Stimulated activated CD4-positive, alpha-beta T cell treated with anti-CD3 and anti-CD28 coated beads, Interleukin-12 subunit alpha, Interleukin-12 subunit beta, amount 100 ng/mL, for 24 hours (primary cell): ENCODE measurements at regions not wholly inside any gene's neighbourhood (a gene's known extent, or its start where the extent isn't known, plus 50 kb on each side); places are given as distances from the start of the nearest gene placed in this dataset.

ENCODE experiments used
- DNase-seq, 2 experiments: peaks; one replicate each; pipeline ENCODE4 v3.0.0-alpha.2; 2020; ENCODE audit warnings: low read depth in 2 of 2

GRCh38 chr4:111650146-111650545 is 495.1 kb upstream of the FAM241A start:
- no peak for DNase-seq

DNA sequence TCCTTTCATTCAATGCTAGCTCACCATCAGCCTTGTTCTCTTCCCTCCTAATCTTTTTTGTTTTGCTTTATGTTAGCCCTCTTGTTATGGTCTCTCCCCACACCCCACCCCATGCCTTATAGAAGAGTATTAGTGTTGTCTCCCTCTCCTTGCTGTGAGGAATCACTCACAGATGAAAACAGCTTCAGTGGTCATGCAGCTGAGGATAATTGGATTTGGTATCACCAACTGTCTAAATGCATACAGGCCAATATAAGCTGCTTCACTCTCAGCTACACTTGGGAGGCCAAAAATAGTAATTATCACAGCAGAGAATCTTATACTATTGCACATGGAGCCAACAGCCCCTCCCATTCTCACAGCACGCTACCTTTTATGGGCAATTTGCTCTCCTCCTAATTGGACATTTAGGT is 494.6 kb upstream of the FAM241A start:
- no peak for DNase-seq

GRCh38 chr4:111652236-111652635 is 493.0 kb upstream of the FAM241A start:
- DNase-seq: no peak

DNA sequence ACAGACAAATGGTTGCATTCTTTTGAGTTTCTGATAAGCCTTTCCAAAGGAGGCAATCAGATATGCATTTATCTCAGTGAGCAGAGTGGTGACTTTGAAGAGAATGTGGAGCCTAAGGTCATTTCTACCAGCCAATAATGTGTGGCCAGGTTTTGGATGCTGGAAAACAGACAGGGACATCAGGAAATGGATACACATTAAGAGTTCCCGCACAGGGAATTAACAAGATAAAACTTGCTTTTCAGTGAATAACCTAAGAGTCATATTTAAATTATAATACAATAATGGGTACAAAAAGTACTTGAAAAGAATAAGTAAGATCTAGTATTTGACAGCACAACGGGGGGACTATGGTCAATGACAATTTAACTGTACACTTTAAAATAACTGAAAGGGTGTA is 492.3 kb upstream of the FAM241A start:
- DNase-seq: no peak

GRCh38 chr4:111662496-111662895 is 482.8 kb upstream of the FAM241A start:
- DNase-seq: no peak

- DNase-seq: no peak
Measured at GRCh38 chr4:111664308-111664945, 480.8 kb upstream of the FAM241A start.

DNA sequence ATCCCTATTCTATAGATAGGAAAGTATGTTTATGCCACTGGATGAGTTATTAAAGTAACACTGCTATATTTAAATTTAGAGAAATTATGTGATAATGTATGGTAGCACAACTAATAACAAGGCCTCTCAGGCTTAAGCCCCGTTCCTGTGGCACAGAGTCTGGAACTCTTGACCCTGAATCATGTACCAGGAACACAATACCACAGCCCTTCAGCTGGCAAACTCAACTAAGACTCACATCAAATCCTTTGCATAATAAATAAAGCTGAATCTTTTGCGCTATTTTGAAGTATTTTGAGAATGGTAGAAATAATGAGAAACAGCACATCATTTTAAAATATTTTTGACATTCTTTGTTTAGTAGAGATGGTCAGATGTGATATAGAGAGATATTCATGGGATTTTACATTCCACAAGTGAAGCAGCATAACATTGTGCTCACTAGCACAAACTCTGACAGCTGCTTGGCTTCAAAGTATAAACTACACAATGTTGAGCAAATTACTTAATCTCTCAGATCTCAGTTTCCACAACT is 478.4 kb upstream of the FAM241A start:
- DNase-seq: no peak

DNA sequence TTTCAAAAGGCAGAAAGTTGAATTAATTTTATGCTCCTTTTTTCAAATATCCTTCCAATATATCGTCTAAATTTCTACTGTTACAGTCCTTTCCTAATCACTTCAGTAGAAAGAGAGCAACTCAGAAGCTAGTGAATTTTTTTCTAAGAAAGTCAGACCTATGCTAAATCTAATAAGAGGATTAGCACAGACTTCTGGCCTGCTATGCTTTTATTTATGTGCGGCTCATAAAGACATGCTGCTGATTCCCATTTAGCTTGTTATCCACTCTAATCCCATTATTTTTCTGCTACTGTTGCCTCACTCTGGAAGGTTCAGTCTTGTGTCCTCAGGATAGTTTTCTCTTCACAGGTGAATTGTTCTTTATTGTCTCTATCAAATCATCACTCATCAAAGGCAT is 473.5 kb upstream of the FAM241A start:
- no peak for DNase-seq

- DNase-seq: no peak
Measured at GRCh38 chr4:111675746-111676145, 469.5 kb upstream of the FAM241A start.

- DNase-seq: no peak
Measured at GRCh38 chr4:111676533-111676932, 468.7 kb upstream of the FAM241A start.

DNA sequence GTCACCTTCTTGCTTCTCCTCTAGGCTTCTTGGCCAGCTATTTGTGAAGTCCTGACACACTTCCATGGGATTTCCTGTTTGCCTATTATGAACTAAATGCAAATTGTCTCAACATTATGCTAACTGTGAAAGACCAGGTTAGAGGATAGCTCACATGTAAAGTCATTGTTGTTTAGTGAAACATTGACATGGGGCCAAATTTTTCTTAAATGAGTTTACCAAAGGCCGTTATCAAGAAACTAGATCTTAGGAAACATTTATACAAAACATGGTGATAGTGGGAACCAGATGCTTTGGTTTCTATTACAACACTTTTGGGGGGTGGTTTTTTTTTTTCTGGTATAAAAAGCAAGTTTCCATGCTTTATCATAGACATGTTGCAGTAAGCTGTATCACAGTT is 466.8 kb upstream of the FAM241A start:
- no peak for DNase-seq

- no peak for DNase-seq
Measured at GRCh38 chr4:111678908-111679307, 466.3 kb upstream of the FAM241A start.

- no peak for DNase-seq
Measured at GRCh38 chr4:111681270-111681669, 464.0 kb upstream of the FAM241A start.

GRCh38 chr4:111681751-111682150 is 463.5 kb upstream of the FAM241A start:
- no peak for DNase-seq

GRCh38 chr4:111685205-111685604 is 460.0 kb upstream of the FAM241A start:
- DNase-seq: no peak

- DNase-seq: no peak
Measured at GRCh38 chr4:111689214-111689613, 456.0 kb upstream of the FAM241A start.

GRCh38 chr4:111689731-111690130 is 455.5 kb upstream of the FAM241A start:
- no peak for DNase-seq

DNA sequence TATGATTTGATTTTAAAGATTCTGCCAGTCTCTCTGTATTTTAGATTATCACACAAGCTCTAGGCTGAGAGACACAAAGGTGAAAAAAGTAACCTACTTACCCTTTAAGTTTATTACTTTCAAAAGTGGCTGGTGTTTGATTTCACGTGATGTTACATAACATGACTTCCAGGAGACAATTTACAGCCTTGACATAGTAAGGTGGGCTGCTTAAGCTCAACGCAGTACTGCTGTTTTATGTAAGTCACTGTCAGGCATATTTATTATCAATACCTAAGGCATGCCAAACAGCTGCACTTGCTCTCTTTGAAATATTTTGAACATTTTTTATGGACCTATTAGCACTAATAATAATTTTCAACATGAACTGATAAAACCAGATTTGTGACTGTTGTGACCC is 451.5 kb upstream of the FAM241A start:
- DNase-seq: no peak

DNA sequence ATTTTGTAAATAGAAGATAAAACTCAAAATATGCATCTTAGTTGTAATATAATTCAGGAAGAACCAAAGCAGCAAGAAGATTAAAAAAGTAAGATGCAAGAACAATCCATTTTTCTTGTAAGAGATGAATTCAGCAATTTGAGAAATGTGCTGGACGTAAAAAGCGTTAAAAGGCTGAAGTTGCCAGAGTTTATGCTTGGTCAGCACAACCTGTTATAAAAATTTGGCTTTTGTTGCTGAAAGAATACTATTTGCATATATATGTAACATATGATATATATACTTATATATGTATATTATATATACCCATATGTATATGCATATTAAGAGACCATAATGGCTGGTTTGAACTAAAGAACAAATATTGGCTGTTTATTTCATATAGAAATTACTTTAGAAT is 449.6 kb upstream of the FAM241A start:
- DNase-seq: no peak

GRCh38 chr4:111696505-111696904 is 448.7 kb upstream of the FAM241A start:
- no peak for DNase-seq

GRCh38 chr4:111697176-111697942 is 447.9 kb upstream of the FAM241A start:
- no peak for DNase-seq

DNA sequence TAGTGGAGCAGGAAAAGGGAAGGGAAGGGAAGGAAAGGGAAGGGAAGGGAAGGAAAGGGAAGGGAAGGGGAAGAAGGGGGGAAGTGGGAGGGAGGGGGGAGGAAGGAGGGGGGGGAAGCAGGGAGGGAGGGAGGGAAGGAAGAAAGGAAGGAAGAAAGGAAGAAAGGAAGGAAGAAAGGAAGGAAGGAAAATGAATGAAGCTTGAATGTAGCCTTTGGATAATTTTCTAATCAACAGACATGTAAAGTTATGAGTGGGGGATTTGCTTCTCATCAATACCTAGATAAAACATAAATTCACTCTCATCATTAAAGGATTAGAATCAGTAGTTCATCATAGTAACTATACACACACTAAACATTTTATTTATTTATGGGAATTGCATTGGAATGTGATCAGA is 446.9 kb upstream of the FAM241A start:
- no peak for DNase-seq

- DNase-seq: no peak
Measured at GRCh38 chr4:111699165-111699564, 446.1 kb upstream of the FAM241A start.
